OCI-LY7 (cell line): ENCODE measurements at regions not wholly inside any gene's neighbourhood (a gene's known extent, or its start where the extent isn't known, plus 50 kb on each side); places are given as distances from the start of the nearest gene placed in this dataset.

Experiments
- EZH2phosphoT487 ChIP-seq: fragments of 200-600 bp; sonication (generic); IDR thresholded peaks from 2 replicates; pipeline ENCODE4 v1.6.1; 2018; ENCODE audit warnings: low read depth, borderline replicate concordance, mild to moderate bottlenecking, mixed run types, antibody characterized with exemption, low read length, moderate library complexity, mixed read lengths
- TF ChIP-seq, protein P1 (sequence below): fragments of 200-600 bp; sonication (generic); conservative IDR thresholded peaks from 2 replicates; pipeline ENCODE4 v1.5.1; 2014; ENCODE audit warnings: mild to moderate bottlenecking, antibody characterized with exemption, low read length, moderate library complexity, mixed read lengths

GRCh38 chr4:4595252-4595651 lies 53.4 kb upstream of the STX18 start:
- TF ChIP-seq, protein P1, sequence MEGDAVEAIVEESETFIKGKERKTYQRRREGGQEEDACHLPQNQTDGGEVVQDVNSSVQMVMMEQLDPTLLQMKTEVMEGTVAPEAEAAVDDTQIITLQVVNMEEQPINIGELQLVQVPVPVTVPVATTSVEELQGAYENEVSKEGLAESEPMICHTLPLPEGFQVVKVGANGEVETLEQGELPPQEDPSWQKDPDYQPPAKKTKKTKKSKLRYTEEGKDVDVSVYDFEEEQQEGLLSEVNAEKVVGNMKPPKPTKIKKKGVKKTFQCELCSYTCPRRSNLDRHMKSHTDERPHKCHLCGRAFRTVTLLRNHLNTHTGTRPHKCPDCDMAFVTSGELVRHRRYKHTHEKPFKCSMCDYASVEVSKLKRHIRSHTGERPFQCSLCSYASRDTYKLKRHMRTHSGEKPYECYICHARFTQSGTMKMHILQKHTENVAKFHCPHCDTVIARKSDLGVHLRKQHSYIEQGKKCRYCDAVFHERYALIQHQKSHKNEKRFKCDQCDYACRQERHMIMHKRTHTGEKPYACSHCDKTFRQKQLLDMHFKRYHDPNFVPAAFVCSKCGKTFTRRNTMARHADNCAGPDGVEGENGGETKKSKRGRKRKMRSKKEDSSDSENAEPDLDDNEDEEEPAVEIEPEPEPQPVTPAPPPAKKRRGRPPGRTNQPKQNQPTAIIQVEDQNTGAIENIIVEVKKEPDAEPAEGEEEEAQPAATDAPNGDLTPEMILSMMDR: peak; percentile 56; the same call in 1 of the 2 replicates
- no peak for TF ChIP-seq EZH2phosphoT487
